ENCODE measurements at regions not wholly inside any gene's neighbourhood (a gene's known extent, or its start where the extent isn't known, plus 50 kb on each side); places are given as distances from the start of the nearest gene placed in this dataset.
"Not testable (repeated sequence)": the region's sequence is repeated elsewhere in the genome, so short reads cannot be mapped to it uniquely, and the experiment has no call there.

DNA sequence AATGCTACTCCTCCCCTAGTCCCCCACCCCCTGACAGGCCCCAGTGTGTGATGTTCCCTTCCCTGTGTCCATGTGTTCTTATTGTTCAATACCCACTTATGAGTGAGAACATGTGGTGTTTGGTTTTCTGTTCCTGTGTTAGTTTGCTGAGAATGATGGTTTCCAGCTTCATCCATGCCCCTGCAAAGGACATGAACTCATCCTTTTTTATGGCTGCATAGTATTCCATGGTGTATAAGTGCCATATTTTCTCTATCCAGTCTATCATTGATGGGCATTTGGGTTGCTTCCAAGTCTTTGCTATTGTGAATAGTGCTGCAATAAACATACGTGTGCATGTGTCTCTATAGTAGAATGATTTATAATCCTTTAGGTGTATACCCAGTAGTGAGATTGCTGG lies 78.1 kb upstream of the STK38L start:
- not testable (repeated sequence) for H3K36me3 Mint-ChIP-seq, H3K27me3 Mint-ChIP-seq, H3K4me3 Mint-ChIP-seq, H3K27ac Mint-ChIP-seq
- H3K4me1 Mint-ChIP-seq, result peaks cover 22 to 30% (median 24%) of the 10 kb centered on the region in 3 donors
- H3K9me3 Mint-ChIP-seq, result peaks cover 6 to 12% (median 6%) of the 10 kb centered on the region in 3 donors

- not testable (repeated sequence) for H3K4me3 Mint-ChIP-seq, H3K4me1 Mint-ChIP-seq, H3K36me3 Mint-ChIP-seq, H3K27me3 Mint-ChIP-seq, H3K27ac Mint-ChIP-seq
- peaks cover 6 to 12% (median 7%) of the 10 kb centered on the region in 3 donors for H3K9me3 Mint-ChIP-seq
Observed at GRCh38 chr12:27171494-27171893, 72.6 kb upstream of the STK38L start.

DNA sequence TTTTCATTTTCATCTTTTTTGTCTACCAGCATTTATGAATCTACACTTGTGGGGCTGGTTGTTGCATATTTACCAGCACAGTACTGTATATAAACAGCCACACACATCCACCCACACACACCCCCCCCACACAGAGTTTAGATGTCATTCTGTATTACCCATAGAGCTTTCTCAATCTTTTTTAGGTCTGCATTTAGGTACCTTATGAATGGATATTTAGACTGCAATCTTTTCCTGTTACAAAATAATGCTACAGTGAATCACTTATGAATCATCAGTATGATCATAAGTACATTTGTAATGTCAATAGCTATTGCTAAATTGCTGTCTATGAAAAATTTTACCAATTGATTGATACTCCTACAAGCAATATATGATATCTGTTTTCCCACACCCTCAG lies 67.3 kb upstream of the STK38L start:
- H3K36me3 Mint-ChIP-seq, result no peaks in the 10 kb centered on the region
- H3K27me3 Mint-ChIP-seq, result no peaks in the 10 kb centered on the region
- H3K9me3 Mint-ChIP-seq, result peaks cover 0 to 2% (median 0%) of the 10 kb centered on the region in 3 donors
- peaks cover 16 to 23% (median 17%) of the 10 kb centered on the region in 3 donors for H3K4me1 Mint-ChIP-seq
- no peak overlapping the region for H3K27ac Mint-ChIP-seq
- H3K4me3 Mint-ChIP-seq, result no peak overlapping the region

- peaks cover 16 to 23% (median 17%) of the 10 kb centered on the region in 3 donors for H3K4me1 Mint-ChIP-seq
- peaks cover 0 to 2% (median 0%) of the 10 kb centered on the region in 3 donors for H3K9me3 Mint-ChIP-seq
- H3K4me3 Mint-ChIP-seq, result no peak overlapping the region
- H3K27ac Mint-ChIP-seq, result no peak overlapping the region
- no peaks in the 10 kb centered on the region for H3K36me3 Mint-ChIP-seq
- H3K27me3 Mint-ChIP-seq, result no peaks in the 10 kb centered on the region
Observed at GRCh38 chr12:27177706-27178105, 66.4 kb upstream of the STK38L start.

DNA sequence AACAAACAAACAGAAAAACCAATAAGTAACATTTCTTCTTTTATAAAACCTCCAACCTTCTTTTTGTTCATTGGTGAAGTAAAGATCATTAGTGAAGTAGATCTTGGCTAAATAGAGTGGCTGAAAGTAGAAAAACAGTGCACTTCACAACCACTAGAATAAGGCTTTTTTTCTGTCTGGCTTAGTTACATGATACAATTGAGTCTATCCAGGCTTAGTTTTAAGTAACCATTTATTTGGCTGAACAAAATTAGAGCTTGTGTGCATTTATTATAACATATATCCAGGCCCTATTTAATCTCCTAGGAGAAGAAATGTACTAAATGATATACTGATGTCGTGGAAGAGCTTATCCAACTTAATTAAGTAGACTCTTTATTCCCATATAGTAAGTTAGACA lies 65.8 kb upstream of the STK38L start:
- Mint-ChIP-seq H3K27ac (no peak overlapping the region), H3K9me3 (peaks cover 0 to under 1% (median 0%) of the 10 kb centered on the region in 3 donors), H3K4me3 (no peak overlapping the region), H3K36me3 (no peaks in the 10 kb centered on the region), H3K4me1 (peaks cover 16 to 23% (median 17%) of the 10 kb centered on the region in 3 donors), H3K27me3 (no peaks in the 10 kb centered on the region)

DNA sequence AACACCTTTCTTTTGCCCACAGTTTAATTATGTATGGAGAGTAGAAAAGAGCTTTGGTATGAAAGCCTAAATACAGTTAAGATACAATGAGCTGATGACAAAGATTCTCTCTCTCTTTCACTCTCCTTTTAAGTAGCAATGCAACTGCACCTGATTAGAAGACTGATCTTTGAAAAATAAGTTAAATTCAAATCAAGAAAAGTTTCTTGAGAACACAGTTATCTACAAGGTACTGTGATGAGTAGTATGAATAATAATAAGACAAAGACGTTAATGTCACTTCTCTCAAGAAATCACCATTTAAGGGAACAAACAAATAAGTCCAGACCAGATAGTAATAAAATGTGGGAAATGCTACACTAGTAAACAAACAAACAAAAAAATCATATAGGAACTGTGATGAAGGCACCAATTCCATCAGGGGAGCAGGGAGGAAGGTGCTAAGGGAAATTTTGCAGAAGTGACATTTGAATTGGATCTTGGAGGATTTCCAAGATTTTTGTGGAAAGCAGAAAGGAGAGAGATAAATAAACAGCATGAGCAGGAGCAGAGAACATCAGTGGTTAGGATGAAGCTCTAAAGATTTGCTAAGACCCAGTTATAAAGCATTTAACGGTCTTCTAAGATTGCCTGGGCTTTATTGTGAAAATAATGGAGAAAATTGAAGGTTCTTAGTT lies 65.2 kb upstream of the STK38L start:
- Mint-ChIP-seq H3K4me3 (peak overlapping the region in 3 of 4 donors; percentile 24 to 83 (median 38)), H3K9me3 (no peaks in the 10 kb centered on the region), H3K36me3 (no peaks in the 10 kb centered on the region), H3K27me3 (no peaks in the 10 kb centered on the region), H3K4me1 (peaks cover 16 to 23% (median 17%) of the 10 kb centered on the region in 3 donors), H3K27ac (peak overlapping the region in 1 of 3 donors; percentile 7)

- H3K27ac Mint-ChIP-seq, result peak overlapping the region in 1 of 3 donors; percentile 7
- H3K4me1 Mint-ChIP-seq, result peaks cover 16 to 23% (median 17%) of the 10 kb centered on the region in 3 donors
- no peaks in the 10 kb centered on the region for H3K36me3 Mint-ChIP-seq
- H3K9me3 Mint-ChIP-seq, result no peaks in the 10 kb centered on the region
- H3K4me3 Mint-ChIP-seq, result peak overlapping the region in 3 of 4 donors; percentile 24 to 83 (median 38)
- no peaks in the 10 kb centered on the region for H3K27me3 Mint-ChIP-seq
Observed at GRCh38 chr12:27179400-27180214, 64.5 kb upstream of the STK38L start.

- Mint-ChIP-seq H3K27ac (no peak overlapping the region), H3K27me3 (no peaks in the 10 kb centered on the region), H3K9me3 (no peaks in the 10 kb centered on the region), H3K36me3 (no peaks in the 10 kb centered on the region), H3K4me3 (no peak overlapping the region), H3K4me1 (peaks cover 16 to 24% (median 23%) of the 10 kb centered on the region in 3 donors)
Observed at GRCh38 chr12:27180906-27181505, 63.1 kb upstream of the STK38L start.

DNA sequence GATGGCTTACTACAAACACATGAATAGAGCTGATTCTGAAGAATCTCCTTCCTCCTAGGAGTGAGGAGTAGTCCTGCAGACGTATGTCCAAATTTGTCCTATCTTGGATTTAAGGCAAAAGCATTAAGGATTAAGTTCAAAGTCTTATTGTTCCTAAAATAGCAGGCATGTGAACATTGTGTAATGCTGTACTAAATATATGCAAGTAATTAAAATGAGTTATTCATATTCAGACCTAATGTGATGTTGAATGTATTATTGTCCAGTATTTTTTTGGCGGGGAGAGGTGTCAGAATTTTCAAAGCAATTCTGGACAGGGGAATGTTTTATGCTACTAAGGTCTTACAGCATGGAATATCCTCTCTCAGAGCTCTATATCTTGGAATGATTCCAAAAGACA lies 60.7 kb upstream of the STK38L start:
- H3K4me3 Mint-ChIP-seq, result no peak overlapping the region
- H3K27ac Mint-ChIP-seq, result no peak overlapping the region
- no peaks in the 10 kb centered on the region for H3K36me3 Mint-ChIP-seq
- no peaks in the 10 kb centered on the region for H3K9me3 Mint-ChIP-seq
- peaks cover 16 to 24% (median 19%) of the 10 kb centered on the region in 3 donors for H3K4me1 Mint-ChIP-seq
- H3K27me3 Mint-ChIP-seq, result no peaks in the 10 kb centered on the region

GRCh38 chr12:27185234-27186021 lies 58.7 kb upstream of the STK38L start:
- H3K27ac Mint-ChIP-seq, result no peak overlapping the region
- H3K4me1 Mint-ChIP-seq, result peaks cover 0 to 8% (median 2%) of the 10 kb centered on the region in 3 donors
- H3K36me3 Mint-ChIP-seq, result peaks cover 3% of the 10 kb centered on the region
- H3K4me3 Mint-ChIP-seq, result no peak overlapping the region
- no peaks in the 10 kb centered on the region for H3K27me3 Mint-ChIP-seq
- H3K9me3 Mint-ChIP-seq, result no peaks in the 10 kb centered on the region

- peaks cover 0 to 7% (median 0%) of the 10 kb centered on the region in 3 donors for H3K4me1 Mint-ChIP-seq
- H3K27me3 Mint-ChIP-seq, result no peaks in the 10 kb centered on the region
- no peak overlapping the region for H3K27ac Mint-ChIP-seq
- no peak overlapping the region for H3K4me3 Mint-ChIP-seq
- H3K36me3 Mint-ChIP-seq, result peaks cover 7% of the 10 kb centered on the region
- H3K9me3 Mint-ChIP-seq, result no peaks in the 10 kb centered on the region
Observed at GRCh38 chr12:27186022-27186839, 57.9 kb upstream of the STK38L start.

DNA sequence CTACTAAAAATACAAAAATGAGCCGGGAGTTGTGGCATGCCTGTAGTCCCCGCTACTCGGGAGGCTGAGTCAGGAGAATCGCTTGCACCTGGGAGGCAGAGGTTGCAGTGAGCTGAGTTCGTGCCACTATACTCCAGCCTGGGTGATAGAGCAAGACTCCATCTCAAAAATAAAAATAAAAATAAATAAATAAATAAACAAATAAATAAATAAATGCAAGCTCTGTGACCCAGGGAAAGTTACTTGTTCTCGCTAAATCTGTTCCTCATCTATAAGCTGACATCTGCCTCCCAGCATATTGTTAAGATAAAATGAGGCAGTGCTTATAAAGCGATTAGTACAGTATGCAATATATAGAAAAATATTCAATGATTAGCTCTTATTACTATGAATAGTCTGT lies 56.4 kb upstream of the STK38L start:
- no peaks in the 10 kb centered on the region for H3K27me3 Mint-ChIP-seq
- no peak overlapping the region for H3K4me3 Mint-ChIP-seq

DNA sequence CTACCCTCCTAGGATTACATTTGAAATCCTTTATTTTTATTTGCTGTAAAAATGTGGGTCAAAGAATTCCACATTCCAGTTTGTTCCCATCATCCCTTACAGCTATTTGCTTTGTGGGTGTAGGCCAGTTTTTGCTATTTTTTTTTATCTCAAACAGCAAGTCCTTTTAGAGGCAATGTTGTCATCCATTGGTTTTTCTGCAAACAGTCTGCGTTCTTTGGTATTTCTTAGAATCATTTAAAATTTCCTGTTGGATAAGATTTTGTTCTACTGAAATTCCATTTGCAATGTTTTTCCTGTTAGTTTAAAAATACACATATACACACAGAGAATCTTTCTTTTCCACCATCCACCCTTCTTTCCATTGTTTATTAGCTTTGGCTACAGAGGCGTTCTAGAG lies 53.3 kb upstream of the STK38L start:
- Mint-ChIP-seq H3K9me3 (no peaks in the 10 kb centered on the region), H3K27ac (no peak overlapping the region), H3K36me3 (peaks cover 7% of the 10 kb centered on the region), H3K27me3 (no peaks in the 10 kb centered on the region), H3K4me1 (peaks cover 0 to under 1% (median 0%) of the 10 kb centered on the region in 3 donors), H3K4me3 (no peak overlapping the region)

More for the DNA sequence above, 56.4 kb upstream of the STK38L start:
- no peaks in the 10 kb centered on the region for H3K9me3 Mint-ChIP-seq
- no peak overlapping the region for H3K27ac Mint-ChIP-seq
- peaks cover 0 to 7% (median 0%) of the 10 kb centered on the region in 3 donors for H3K4me1 Mint-ChIP-seq
- H3K36me3 Mint-ChIP-seq, result peaks cover 7% of the 10 kb centered on the region

GRCh38 chr12:27191531-27191930 lies 52.6 kb upstream of the STK38L start:
- Mint-ChIP-seq H3K4me1 (no peaks in the 10 kb centered on the region), H3K9me3 (no peaks in the 10 kb centered on the region), H3K27me3 (no peaks in the 10 kb centered on the region), H3K27ac (no peak overlapping the region), H3K4me3 (no peak overlapping the region), H3K36me3 (peaks cover 7% of the 10 kb centered on the region)
